H1 (cell line): ENCODE measurements at regions not wholly inside any gene's neighbourhood (a gene's known extent, or its start where the extent isn't known, plus 50 kb on each side); places are given as distances from the start of the nearest gene placed in this dataset.

Experiments used
- CTCF ChIA-PET: fragments of 300-600 bp; sonication (Branson Sonifier 250); formaldehyde crosslinking; loops from one replicate; lab custom pipeline; 2021; ENCODE audit not compliant: partially characterized antibody; lab: Charles Lee
- POLR2A ChIA-PET: fragments of 300-600 bp; sonication (Branson Sonifier 250); formaldehyde crosslinking; loops from one replicate; lab custom pipeline; 2021; ENCODE audit warnings: inconsistent platforms; ENCODE audit not compliant: partially characterized antibody; lab: Charles Lee
- DNase-seq, 2 experiments: peaks; one replicate each; pipeline versions ENCODE4 v3.0.0 to v3.0.0-alpha.2; 2010 to 2022; ENCODE audit warnings: low spot score in 2 of 2, low read depth in 1 of 2, mixed read lengths in 1 of 2
- FAIRE-seq: peaks from 2 replicates; lab custom pipeline; 2011; peaks lifted over from hg19 to GRCh38; lab: Jason Lieb, UNC
- H2AFZ ChIP-seq: 2 replicates; pipeline ENCODE4 v1.8.1; 2012; ENCODE audit warnings: low read length, inconsistent platforms
- H2AK5ac ChIP-seq: 2 replicates; pipeline ENCODE4 v1.6.1; 2013; ENCODE audit warnings: low read depth, low read length
- H2BK120ac ChIP-seq: replicated peaks from 2 replicates; pipeline ENCODE3; 2013; ENCODE audit warnings: low read depth, low read length, inconsistent platforms
- H2BK12ac ChIP-seq: 2 replicates; pipeline ENCODE4 v1.6.1; 2013; ENCODE audit warnings: low read depth, low read length
- H2BK15ac ChIP-seq: 2 replicates; pipeline ENCODE4 v1.6.1; 2013; ENCODE audit warnings: low read length
- H2BK20ac ChIP-seq: 2 replicates; pipeline ENCODE4 v1.6.1; 2013; ENCODE audit warnings: low read length
- H2BK5ac ChIP-seq: 2 replicates; pipeline ENCODE4 v1.6.1; 2013; ENCODE audit warnings: low read depth, low read length
- H3K14ac ChIP-seq: 2 replicates; pipeline ENCODE4 v1.6.1; 2013; ENCODE audit warnings: inconsistent platforms; ENCODE audit not compliant: insufficient read length
- H3K18ac ChIP-seq: 2 replicates; pipeline ENCODE4 v1.6.1; 2013; ENCODE audit warnings: low read length; ENCODE audit errors: extremely low read depth
- H3K23ac ChIP-seq: 2 replicates; pipeline ENCODE4 v1.6.1; 2013; ENCODE audit warnings: inconsistent platforms; ENCODE audit not compliant: insufficient read length
- H3K23me2 ChIP-seq: 2 replicates; pipeline ENCODE4 v1.6.1; 2013; ENCODE audit warnings: low read depth, low read length
- H3K27ac ChIP-seq: 2 replicates; pipeline ENCODE4 v1.6.1; 2011; ENCODE audit warnings: low read depth, low read length, inconsistent platforms
- H3K27me3 ChIP-seq, 4 experiments: replicated peaks in 1 of 4; 1 replicate in 1 of 4; 2 replicates in 3 of 4; pipeline versions ENCODE4 v1.6.1 to v1.8.1; 2011 to 2013; ENCODE audit warnings: low read length in 3 of 4, mild to moderate bottlenecking in 3 of 4, inconsistent platforms in 2 of 4, mixed read lengths in 2 of 4, moderate library complexity in 1 of 4; ENCODE audit not compliant: control insufficient read depth in 3 of 4, insufficient read depth in 3 of 4; ENCODE audit errors: extremely low read depth in 1 of 4
- H3K36me3 ChIP-seq, 4 experiments: 2 replicates each; pipeline versions ENCODE4 v1.6.1 to v1.8.1; 2011 to 2013; ENCODE audit warnings: mild to moderate bottlenecking in 4 of 4, low read length in 3 of 4, moderate library complexity in 2 of 4, control low read depth in 1 of 4, inconsistent platforms in 1 of 4; ENCODE audit not compliant: insufficient read depth in 4 of 4, control insufficient read depth in 2 of 4
- H3K4ac ChIP-seq: replicated peaks from 2 replicates; pipeline ENCODE3; 2013; ENCODE audit warnings: low read length, low read depth, mixed read lengths, inconsistent platforms; ENCODE audit not compliant: insufficient read length
- H3K4me1 ChIP-seq, 4 experiments: replicated peaks in 1 of 4; 1 replicate in 1 of 4; 2 replicates in 3 of 4; pipeline versions ENCODE4 v1.6.1 to v1.8.1; 2011 to 2013; ENCODE audit warnings: low read length in 3 of 4, inconsistent platforms in 2 of 4, mixed read lengths in 1 of 4; ENCODE audit not compliant: insufficient read depth in 4 of 4, control insufficient read depth in 3 of 4
- H3K4me2 ChIP-seq, 2 experiments: 2 replicates each; pipeline versions ENCODE4 v1.6.1 to v1.8.1; 2011 to 2013; ENCODE audit warnings: low read depth in 2 of 2, low read length in 2 of 2, control low read depth in 1 of 2, inconsistent platforms in 1 of 2, mild to moderate bottlenecking in 1 of 2; ENCODE audit not compliant: insufficient read depth in 1 of 2
- H3K4me3 ChIP-seq, 4 experiments: fragments of 200-600, 300-600 bp in 1 of 4; sonication (generic), shearing (Covaris generic), sonication (Bioruptor Twin) in 1 of 4; 2 replicates each; pipeline versions ENCODE4 v1.5.1 to v1.8.1; 2011 to 2016; ENCODE audit warnings: low read length in 4 of 4, low read depth in 3 of 4, control low read depth in 2 of 4, inconsistent platforms in 2 of 4, mild to moderate bottlenecking in 2 of 4, mixed read lengths in 1 of 4, moderate library complexity in 1 of 4; ENCODE audit not compliant: insufficient read depth in 2 of 4; ENCODE audit errors: extremely low read depth in 1 of 4
- H3K56ac ChIP-seq: replicated peaks from 2 replicates; pipeline ENCODE3; 2013; ENCODE audit warnings: low read depth, mild to moderate bottlenecking, mixed read lengths, low read length, inconsistent platforms; ENCODE audit not compliant: insufficient read length
- H3K79me1 ChIP-seq: 2 replicates; pipeline ENCODE4 v1.6.1; 2013; ENCODE audit warnings: low read depth, low read length, control low read depth
- H3K79me2 ChIP-seq, 2 experiments: 2 replicates each; pipeline versions ENCODE4 v1.6.1 to v1.8.1; 2012 to 2013; ENCODE audit warnings: low read length in 2 of 2, mild to moderate bottlenecking in 2 of 2, inconsistent platforms in 1 of 2; ENCODE audit not compliant: insufficient read depth in 2 of 2, control insufficient read depth in 1 of 2
- H3K9ac ChIP-seq, 4 experiments: replicated peaks in 1 of 4; 1 replicate in 1 of 4; 2 replicates in 3 of 4; pipeline versions ENCODE4 v1.6.1 to v1.8.1; 2011 to 2013; ENCODE audit warnings: low read depth in 3 of 4, low read length in 3 of 4, control low read depth in 2 of 4, mild to moderate bottlenecking in 2 of 4, moderate library complexity in 2 of 4, inconsistent platforms in 1 of 4; ENCODE audit errors: extremely low read depth in 1 of 4
- H3K9me3 ChIP-seq, 2 experiments: 2 replicates each; pipeline versions ENCODE4 v1.6.1 to v1.8.1; 2012 to 2013; ENCODE audit warnings: mild to moderate bottlenecking in 2 of 2, moderate library complexity in 2 of 2, control low read depth in 1 of 2, inconsistent platforms in 1 of 2, low read depth in 1 of 2, low read length in 1 of 2, mixed read lengths in 1 of 2; ENCODE audit not compliant: insufficient read depth in 2 of 2
- H4K20me1 ChIP-seq, 2 experiments: replicated peaks in 1 of 2; 2 replicates each; pipeline versions ENCODE3 to v1.8.1; 2011 to 2013; ENCODE audit warnings: inconsistent platforms in 2 of 2, low read length in 2 of 2, mild to moderate bottlenecking in 1 of 2; ENCODE audit not compliant: insufficient read depth in 2 of 2, control insufficient read depth in 1 of 2
- H4K5ac ChIP-seq: 2 replicates; pipeline ENCODE4 v1.6.1; 2013; ENCODE audit warnings: low read length, low read depth, mixed read lengths, inconsistent platforms; ENCODE audit not compliant: insufficient read length
- H4K8ac ChIP-seq: 2 replicates; pipeline ENCODE4 v1.8.0; 2013; ENCODE audit warnings: mild to moderate bottlenecking, moderate library complexity, low read length, inconsistent platforms; ENCODE audit not compliant: insufficient read depth; ENCODE audit errors: extremely low read depth
- H4K91ac ChIP-seq: replicated peaks from 2 replicates; pipeline ENCODE3; 2013; ENCODE audit warnings: low read length, mixed read lengths, inconsistent platforms; ENCODE audit not compliant: insufficient read length
- ASH2L ChIP-seq: fragments of 200-600, 300-600 bp; sonication (generic); IDR thresholded peaks from one replicate; pipeline ENCODE4 v1.7.1; 2017; ENCODE audit warnings: low read length
- BRCA1 ChIP-seq: IDR thresholded peaks from 2 replicates; pipeline ENCODE4 v1.6.1; 2012; ENCODE audit warnings: low read depth, low read length, improper control_type of control experiment
- CTBP2 ChIP-seq: IDR thresholded peaks from 2 replicates; pipeline ENCODE4 v1.7.0; 2011; ENCODE audit warnings: borderline replicate concordance, mild to moderate bottlenecking, moderate library complexity, mixed read lengths, low read length; ENCODE audit not compliant: insufficient read depth, insufficient read length
- EGR1 ChIP-seq: IDR thresholded peaks from 2 replicates; pipeline ENCODE4 v1.6.1; 2011; ENCODE audit warnings: low read depth, low read length, borderline replicate concordance
- GABPA ChIP-seq: IDR thresholded peaks from 2 replicates; pipeline ENCODE4 v1.6.1; 2011; ENCODE audit warnings: mild to moderate bottlenecking, low read length, moderate library complexity, borderline replicate concordance; ENCODE audit not compliant: insufficient read depth
- JUN ChIP-seq: IDR thresholded peaks from 2 replicates; pipeline ENCODE4 v1.6.1; 2011; ENCODE audit warnings: low read depth, mild to moderate bottlenecking, improper control_type of control experiment, low read length
- NANOG ChIP-seq: IDR thresholded peaks from 2 replicates; pipeline ENCODE4 v1.6.1; 2011; ENCODE audit warnings: low read length, low read depth, mild to moderate bottlenecking, inconsistent platforms; ENCODE audit not compliant: insufficient read depth, poor library complexity, severe bottlenecking
- POLR2A ChIP-seq, 2 experiments: IDR thresholded peaks; 1 replicate in 1 of 2; 2 replicates in 1 of 2; pipeline ENCODE4 v1.6.1; 2011; ENCODE audit warnings: low read depth in 2 of 2, low read length in 2 of 2, mild to moderate bottlenecking in 2 of 2; ENCODE audit errors: control extremely low read depth in 1 of 2
- SIX5 ChIP-seq: IDR thresholded peaks from 2 replicates; pipeline ENCODE4 v1.6.1; 2011; ENCODE audit warnings: mild to moderate bottlenecking, low read depth, low read length
- SP1 ChIP-seq: IDR thresholded peaks from 2 replicates; pipeline ENCODE4 v1.6.1; 2011; ENCODE audit warnings: low read depth, low read length
- SP4 ChIP-seq: IDR thresholded peaks from 2 replicates; pipeline ENCODE4 v1.6.1; 2012; ENCODE audit warnings: low read length, inconsistent platforms
- SUZ12 ChIP-seq: fragments of 200-600 bp; sonication (generic); IDR thresholded peaks from 2 replicates; pipeline ENCODE4 v1.6.1; 2012; ENCODE audit warnings: mild to moderate bottlenecking, inconsistent platforms, low read length, moderate library complexity, mixed read lengths
- TCF12 ChIP-seq: IDR thresholded peaks from 2 replicates; pipeline ENCODE4 v1.6.1; 2011; ENCODE audit warnings: low read depth, mild to moderate bottlenecking, low read length
- TEAD4 ChIP-seq: IDR thresholded peaks from 2 replicates; pipeline ENCODE4 v1.6.1; 2012; ENCODE audit warnings: low read depth, low read length, inconsistent platforms, mixed read lengths
- WGBS, 2 experiments: shearing (Covaris generic) in 1 of 2; methylation state at CpG; one replicate each; pipeline versions ENCODE4 v1.1.6 to v1.1.7; 2013 to 2015; ENCODE audit warnings: low lambda C conversion rate in 2 of 2, mixed read lengths in 2 of 2, inconsistent platforms in 1 of 2, low coverage in 1 of 2, missing lambda C conversion rate in 1 of 2; ENCODE audit not compliant: insufficient replicate concordance in 2 of 2, insufficient coverage in 1 of 2, insufficient read length in 1 of 2; ENCODE audit errors: extremely low coverage in 1 of 2, missing lambda C conversion rate in 1 of 2; 5-methylcytosine and 5-hydroxymethylcytosine counted together

DNA sequence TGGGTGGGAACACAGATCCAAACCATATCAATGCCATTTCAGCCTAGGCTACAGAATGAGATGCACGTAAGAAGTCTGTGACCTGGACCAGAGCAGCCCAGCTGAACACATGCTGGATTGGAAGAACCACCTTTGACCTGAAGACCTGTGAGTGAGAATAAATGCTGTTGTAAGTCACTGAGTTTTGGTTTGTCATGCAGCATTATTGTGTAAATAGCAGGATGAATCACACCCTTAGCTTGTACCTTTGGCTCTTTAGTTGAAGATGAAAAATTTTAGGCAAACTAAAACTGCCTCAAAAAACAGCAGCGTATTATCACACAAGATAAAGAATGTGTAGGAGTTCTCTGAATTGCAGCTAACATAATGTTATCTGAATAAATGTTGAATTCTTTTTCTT, 199.4 kb upstream of the LRIG3 start:
- Histone ChIP-seq H3K14ac (no peak overlapping the region), H3K36me3 (no peaks in the 10 kb centered on the region), H3K9ac (no peak overlapping the region), H3K4ac (no peak overlapping the region), H4K20me1 (no peaks in the 10 kb centered on the region), H3K79me1 (no peaks in the 10 kb centered on the region), H3K18ac (no peak overlapping the region), H4K8ac (no peak overlapping the region), H2AK5ac (no peak overlapping the region), H3K4me3 (no peak overlapping the region), H3K4me2 (no peak overlapping the region), H3K9me3 (no peaks in the 10 kb centered on the region), H3K27me3 (no peaks in the 10 kb centered on the region), H3K27ac (no peak overlapping the region), H3K79me2 (no peaks in the 10 kb centered on the region), H2BK12ac (no peak overlapping the region), H4K5ac (no peak overlapping the region), H2BK15ac (no peak overlapping the region), H3K23me2 (no peaks in the 10 kb centered on the region), H4K91ac (no peak overlapping the region), H2AFZ (no peak overlapping the region), H2BK20ac (no peak overlapping the region), H2BK5ac (no peak overlapping the region), H3K4me1 (peaks cover 0 to 5% (median 0%) of the 10 kb centered on the region in 4 experiments; a peak in 1 of 7 replicates), H3K56ac (no peak overlapping the region), H2BK120ac (no peak overlapping the region), H3K23ac (no peak overlapping the region)
- ChIA-PET CTCF (interaction anchor here (0.6 kb wide), 1 partner anchor 209 kb away, joined by 4 read pairs; no protein-coding TSS in a partner anchor), POLR2A (no interaction called here)
- TF ChIP-seq TEAD4 (no peak), TCF12 (no peak), SP4 (no peak), BRCA1 (no peak), POLR2A (IDR thresholded peaks at IDR 0.05; ENCODE audit: control extremely low read depth in 1 of 2, low read depth in 2 of 2, low read length in 2 of 2) (no peak), NANOG (no peak), SUZ12 (no peak), ASH2L (no peak), EGR1 (no peak), SIX5 (no peak), CTBP2 (no peak), JUN (no peak), GABPA (no peak), SP1 (no peak)
- WGBS, 2 experiments, result 91% methylated on average over 2 of the region's 2 CpGs; no CpG with 5 or more reads in 1 of the 2 experiments
- DNase-seq, result no peak
- FAIRE-seq, result no peak
